GM12875 (cell line): ENCODE measurements at regions not wholly inside any gene's neighbourhood (a gene's known extent, or its start where the extent isn't known, plus 50 kb on each side); places are given as distances from the start of the nearest gene placed in this dataset.

Experiments
- H3K4me3 ChIP-seq: one replicate; pipeline ENCODE4 v1.5.1; 2011; ENCODE audit warnings: low read depth, low read length, control low read depth
- TF ChIP-seq, protein P1 (sequence below): IDR thresholded peaks from 2 replicates; pipeline ENCODE4 v1.5.1; 2011; ENCODE audit warnings: low read depth, mild to moderate bottlenecking, control low read depth, inconsistent platforms, low read length, moderate library complexity, borderline replicate concordance; ENCODE audit not compliant: insufficient read depth

GRCh38 chr3:59605944-59606534 lies 556.2 kb upstream of the CFAP20DC start:
- TF ChIP-seq, protein P1, sequence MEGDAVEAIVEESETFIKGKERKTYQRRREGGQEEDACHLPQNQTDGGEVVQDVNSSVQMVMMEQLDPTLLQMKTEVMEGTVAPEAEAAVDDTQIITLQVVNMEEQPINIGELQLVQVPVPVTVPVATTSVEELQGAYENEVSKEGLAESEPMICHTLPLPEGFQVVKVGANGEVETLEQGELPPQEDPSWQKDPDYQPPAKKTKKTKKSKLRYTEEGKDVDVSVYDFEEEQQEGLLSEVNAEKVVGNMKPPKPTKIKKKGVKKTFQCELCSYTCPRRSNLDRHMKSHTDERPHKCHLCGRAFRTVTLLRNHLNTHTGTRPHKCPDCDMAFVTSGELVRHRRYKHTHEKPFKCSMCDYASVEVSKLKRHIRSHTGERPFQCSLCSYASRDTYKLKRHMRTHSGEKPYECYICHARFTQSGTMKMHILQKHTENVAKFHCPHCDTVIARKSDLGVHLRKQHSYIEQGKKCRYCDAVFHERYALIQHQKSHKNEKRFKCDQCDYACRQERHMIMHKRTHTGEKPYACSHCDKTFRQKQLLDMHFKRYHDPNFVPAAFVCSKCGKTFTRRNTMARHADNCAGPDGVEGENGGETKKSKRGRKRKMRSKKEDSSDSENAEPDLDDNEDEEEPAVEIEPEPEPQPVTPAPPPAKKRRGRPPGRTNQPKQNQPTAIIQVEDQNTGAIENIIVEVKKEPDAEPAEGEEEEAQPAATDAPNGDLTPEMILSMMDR, result no peak

DNA sequence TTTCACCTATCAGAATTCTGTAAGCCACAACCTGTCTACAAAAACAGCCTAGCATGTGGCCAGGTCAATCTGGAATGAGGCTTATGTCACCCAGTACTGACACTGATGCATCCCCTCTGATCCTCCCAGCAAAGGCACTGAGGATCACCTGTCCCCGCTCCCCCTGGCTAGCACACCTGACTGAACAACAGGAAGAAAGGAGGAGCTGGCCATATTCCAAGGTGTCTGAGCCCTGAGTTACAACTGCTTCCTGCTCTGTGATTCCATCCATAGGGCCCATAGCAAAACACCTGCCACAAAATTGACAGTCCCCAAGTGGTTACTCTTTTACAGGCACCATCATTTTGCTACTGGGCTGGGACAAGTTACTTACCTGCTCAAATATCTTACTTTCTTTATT lies 555.5 kb upstream of the CFAP20DC start:
- TF ChIP-seq, protein P1, result no peak
- no peak overlapping the region for H3K4me3 ChIP-seq

More at GRCh38 chr3:59605944-59606534, 556.2 kb upstream of the CFAP20DC start:
- no peak overlapping the region for H3K4me3 ChIP-seq

DNA sequence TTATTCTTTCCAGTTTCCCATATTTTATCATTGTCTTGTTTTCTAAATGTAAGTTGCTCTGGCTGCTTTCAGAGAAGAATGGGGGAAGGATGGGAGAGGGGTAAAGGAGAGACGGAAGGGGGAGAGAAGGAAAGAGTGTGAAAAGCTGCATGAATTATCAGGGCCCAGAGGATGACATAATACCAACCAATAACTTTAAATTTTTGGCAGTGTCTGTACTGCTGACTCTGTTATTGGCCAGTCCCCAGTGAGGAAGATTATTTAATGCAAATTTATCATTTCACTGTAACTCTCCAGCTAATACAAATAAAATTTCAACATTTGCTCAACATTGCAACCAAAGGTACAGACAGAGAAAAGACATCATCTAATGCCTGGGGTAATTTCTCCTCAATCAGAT lies 551.7 kb upstream of the CFAP20DC start:
- TF ChIP-seq, protein P1, result no peak
- H3K4me3 ChIP-seq, result no peak overlapping the region

- TF ChIP-seq, protein P1, result no peak
These were observed 550.8 kb upstream of the CFAP20DC start for GRCh38 chr3:59600631-59601030.

GRCh38 chr3:59596741-59597140 lies 546.9 kb upstream of the CFAP20DC start:
- TF ChIP-seq, protein P1, result no peak
- H3K4me3 ChIP-seq, result no peak overlapping the region

More at GRCh38 chr3:59600631-59601030, 550.8 kb upstream of the CFAP20DC start:
- H3K4me3 ChIP-seq, result no peak overlapping the region

DNA sequence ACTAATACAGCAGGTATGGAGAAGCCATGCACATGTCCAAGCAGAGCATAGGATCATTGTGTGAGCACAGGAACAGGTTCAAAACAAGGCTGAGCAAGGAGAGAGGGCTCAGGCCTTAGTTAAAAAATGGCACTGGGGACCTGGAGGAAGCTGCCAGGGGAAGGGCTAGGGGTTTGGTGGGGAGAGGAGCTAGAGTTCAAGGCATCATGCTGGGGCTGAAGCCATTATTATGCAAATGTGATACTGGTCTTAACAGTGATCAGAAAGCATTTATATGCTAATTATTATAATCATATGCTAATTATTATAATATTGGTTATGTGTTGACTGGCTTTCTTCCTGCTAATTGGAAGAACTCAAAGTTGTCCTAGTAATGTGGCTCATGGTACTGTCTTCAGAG lies 546.0 kb upstream of the CFAP20DC start:
- no peak overlapping the region for H3K4me3 ChIP-seq
- TF ChIP-seq, protein P1, result no peak

DNA sequence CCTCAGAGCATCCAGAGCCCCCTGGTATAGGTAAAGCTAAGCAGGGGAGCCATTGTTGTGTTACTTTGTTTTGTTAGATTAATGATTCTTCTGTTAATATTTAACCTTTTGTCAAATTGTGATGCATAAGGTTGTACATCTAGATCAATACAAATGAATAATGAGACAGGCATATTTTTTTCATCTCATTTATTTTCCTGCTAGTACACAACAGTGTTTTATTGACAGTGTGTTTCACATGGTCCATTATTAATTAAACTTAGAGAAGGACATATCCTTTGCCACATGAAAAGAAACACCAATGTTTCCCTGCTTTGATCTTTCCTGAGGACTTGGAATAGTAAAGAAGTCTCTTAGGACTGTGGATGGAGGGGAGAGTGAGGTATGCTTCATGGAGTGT lies 543.6 kb upstream of the CFAP20DC start:
- no peak overlapping the region for H3K4me3 ChIP-seq
- TF ChIP-seq, protein P1, result no peak
